Peyer's patch (tissue), 4 donors: ENCODE measurements at regions not wholly inside any gene's neighbourhood (a gene's known extent, or its start where the extent isn't known, plus 50 kb on each side); places are given as distances from the start of the nearest gene placed in this dataset.

Experiments
- DNase-seq, 3 donors: peaks; one replicate each; pipeline ENCODE4 v3.0.0-alpha.2; 2017 to 2019
- H3K27ac ChIP-seq, 4 donors: fragments of 200-600 bp; sonication (generic); one replicate each; pipeline ENCODE4 v1.5.1; 2016 to 2019
- H3K27me3 ChIP-seq, 2 donors: fragments of 200-600 bp; sonication (generic); one replicate each; pipeline ENCODE4 v1.5.1; 2019
- H3K36me3 ChIP-seq, 3 donors: fragments of 200-600 bp; sonication (generic); one replicate each; pipeline ENCODE4 v1.5.1; 2016 to 2019
- H3K4me1 ChIP-seq, 4 donors: fragments of 200-600 bp; sonication (generic); one replicate each; pipeline ENCODE4 v1.5.1; 2016 to 2019
- H3K4me3 ChIP-seq, 4 donors: fragments of 200-600 bp; sonication (generic); 1 replicate in 3 of 4; 2 replicates in 1 of 4; pipeline ENCODE4 v1.5.1; 2016 to 2019; ENCODE audit warnings: mild to moderate bottlenecking in 1 of 4
- H3K9me3 ChIP-seq, 4 donors: fragments of 200-600 bp; sonication (generic); one replicate each; pipeline ENCODE4 v1.5.1; 2016 to 2019; ENCODE audit warnings: mild to moderate bottlenecking in 1 of 4
- POLR2A ChIP-seq, 2 donors: fragments of 450-650 bp; IDR thresholded peaks; one replicate each; pipeline ENCODE4 v1.5.1; 2017; ENCODE audit warnings: antibody characterized with exemption in 2 of 2, mild to moderate bottlenecking in 2 of 2, moderate library complexity in 2 of 2
- TF ChIP-seq, protein P1 (sequence below), 6 experiments: fragments of 450-650 bp in 4 of 6; fragments of 200-600 bp in 2 of 6; sonication (generic) in 1 of 6; IDR thresholded peaks; one replicate each; pipeline ENCODE4 v1.5.1; 2017 to 2019; ENCODE audit warnings: antibody characterized with exemption in 6 of 6, mild to moderate bottlenecking in 3 of 6, moderate library complexity in 1 of 6

DNA sequence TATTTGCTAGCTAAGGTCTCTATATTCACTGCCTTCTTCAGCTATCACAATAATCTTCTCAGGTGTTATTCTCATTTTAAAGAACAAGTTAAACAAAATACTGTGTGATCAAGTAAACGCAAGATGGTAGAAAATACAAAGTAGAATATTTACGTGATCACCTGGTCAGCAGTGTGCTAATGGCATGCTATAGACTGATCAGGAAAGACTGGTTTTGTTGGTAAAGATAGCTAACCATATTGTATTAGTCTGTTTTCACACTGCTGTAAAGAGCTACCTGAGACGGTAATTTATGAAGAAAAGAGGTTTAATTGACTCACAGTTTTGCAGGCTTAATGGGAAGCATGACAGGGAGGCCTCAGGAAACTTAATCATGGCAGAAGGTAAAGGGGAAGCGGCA is 50.4 kb downstream of the ZBTB38 start:
- Histone ChIP-seq H3K4me3 (no peak overlapping the region), H3K4me1 (peaks cover 0 to 12% (median 0%) of the 10 kb centered on the region in 4 donors), H3K9me3 (no peaks in the 10 kb centered on the region), H3K27me3 (no peaks in the 10 kb centered on the region), H3K36me3 (peaks cover 0 to 56% (median 3%) of the 10 kb centered on the region in 3 donors), H3K27ac (no peak overlapping the region)
- DNase-seq = no peak
- no peak for TF ChIP-seq POLR2A (IDR thresholded peaks at IDR 0.05)
- TF ChIP-seq, protein P1, sequence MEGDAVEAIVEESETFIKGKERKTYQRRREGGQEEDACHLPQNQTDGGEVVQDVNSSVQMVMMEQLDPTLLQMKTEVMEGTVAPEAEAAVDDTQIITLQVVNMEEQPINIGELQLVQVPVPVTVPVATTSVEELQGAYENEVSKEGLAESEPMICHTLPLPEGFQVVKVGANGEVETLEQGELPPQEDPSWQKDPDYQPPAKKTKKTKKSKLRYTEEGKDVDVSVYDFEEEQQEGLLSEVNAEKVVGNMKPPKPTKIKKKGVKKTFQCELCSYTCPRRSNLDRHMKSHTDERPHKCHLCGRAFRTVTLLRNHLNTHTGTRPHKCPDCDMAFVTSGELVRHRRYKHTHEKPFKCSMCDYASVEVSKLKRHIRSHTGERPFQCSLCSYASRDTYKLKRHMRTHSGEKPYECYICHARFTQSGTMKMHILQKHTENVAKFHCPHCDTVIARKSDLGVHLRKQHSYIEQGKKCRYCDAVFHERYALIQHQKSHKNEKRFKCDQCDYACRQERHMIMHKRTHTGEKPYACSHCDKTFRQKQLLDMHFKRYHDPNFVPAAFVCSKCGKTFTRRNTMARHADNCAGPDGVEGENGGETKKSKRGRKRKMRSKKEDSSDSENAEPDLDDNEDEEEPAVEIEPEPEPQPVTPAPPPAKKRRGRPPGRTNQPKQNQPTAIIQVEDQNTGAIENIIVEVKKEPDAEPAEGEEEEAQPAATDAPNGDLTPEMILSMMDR (IDR thresholded peaks at IDR 0.05) = no peak

- no peaks in the 10 kb centered on the region for H3K9me3 ChIP-seq
- peaks cover 0 to 8% (median 0%) of the 10 kb centered on the region in 4 donors for H3K4me1 ChIP-seq
- no peak overlapping the region for H3K4me3 ChIP-seq
- no peak for DNase-seq
- H3K36me3 ChIP-seq = peaks cover 0 to 44% (median 3%) of the 10 kb centered on the region in 3 donors
- no peak for TF ChIP-seq POLR2A (IDR thresholded peaks at IDR 0.05)
- TF ChIP-seq, protein P1 (IDR thresholded peaks at IDR 0.05) = no peak
- H3K27ac ChIP-seq = no peak overlapping the region
- H3K27me3 ChIP-seq = no peaks in the 10 kb centered on the region
These were observed 51.6 kb downstream of the ZBTB38 start for GRCh38 chr3:141419946-141420345.

- no peak for TF ChIP-seq POLR2A (IDR thresholded peaks at IDR 0.05)
- TF ChIP-seq, protein P1 (IDR thresholded peaks at IDR 0.05) = no peak
- Histone ChIP-seq H3K27ac (no peak overlapping the region), H3K9me3 (no peaks in the 10 kb centered on the region), H3K4me3 (no peak overlapping the region), H3K27me3 (no peaks in the 10 kb centered on the region), H3K4me1 (peaks cover 0 to 13% (median 0%) of the 10 kb centered on the region in 4 donors), H3K36me3 (peaks cover 0 to 32% (median 0%) of the 10 kb centered on the region in 3 donors)
- DNase-seq = no peak
These were observed 52.9 kb downstream of the ZBTB38 start for GRCh38 chr3:141421186-141421585.

DNA sequence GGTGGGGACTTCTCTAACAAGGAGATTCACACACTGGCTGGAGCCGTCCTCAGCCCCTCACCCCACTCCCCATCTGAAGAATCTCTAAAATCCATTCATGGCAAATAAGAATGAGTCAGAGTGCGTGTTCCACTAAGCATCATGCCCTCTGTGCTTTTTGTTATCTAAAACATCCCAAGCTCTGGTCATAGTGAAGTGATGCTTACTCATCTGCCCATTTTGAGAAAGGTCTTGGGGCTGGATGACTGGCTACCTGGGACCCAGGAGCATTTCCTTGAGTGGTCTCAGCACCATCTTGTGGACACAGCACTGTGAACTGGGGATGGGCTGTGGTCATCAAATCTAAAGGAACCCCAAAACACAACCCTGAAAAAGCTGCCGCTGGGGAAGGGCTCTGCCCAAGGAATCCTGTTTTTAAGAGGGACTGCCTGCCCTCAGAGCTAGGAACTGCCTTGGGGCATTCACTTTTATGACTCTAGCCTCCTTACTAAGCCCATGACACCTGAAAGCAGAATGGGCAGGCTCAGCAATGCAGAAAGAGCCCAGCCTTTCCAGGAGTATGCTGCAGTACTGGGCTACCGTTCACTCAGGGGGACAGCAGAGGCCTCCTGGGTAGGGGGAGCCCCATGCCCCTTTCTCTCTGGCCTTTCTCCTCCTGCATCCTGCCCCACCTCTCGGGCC is 53.5 kb downstream of the ZBTB38 start:
- H3K27ac ChIP-seq = peak overlapping the region in 1 of 4 donors; percentile 21
- H3K4me3 ChIP-seq = no peak overlapping the region
- peaks cover 0 to 19% (median 0%) of the 10 kb centered on the region in 4 donors for H3K4me1 ChIP-seq
- TF ChIP-seq POLR2A (IDR thresholded peaks at IDR 0.05) = no peak
- TF ChIP-seq, protein P1 (IDR thresholded peaks at IDR 0.05) = no peak
- H3K27me3 ChIP-seq = no peaks in the 10 kb centered on the region
- H3K36me3 ChIP-seq = peaks cover 0 to 26% (median 0%) of the 10 kb centered on the region in 3 donors
- DNase-seq = no peak
- H3K9me3 ChIP-seq = no peaks in the 10 kb centered on the region

- H3K27ac ChIP-seq = no peak overlapping the region
- no peak for DNase-seq
These were observed 54.8 kb downstream of the ZBTB38 start for GRCh38 chr3:141422961-141423582.

More at GRCh38 chr3:141422961-141423582, 54.8 kb downstream of the ZBTB38 start:
- Histone ChIP-seq H3K4me3 (no peak overlapping the region), H3K36me3 (peaks cover 0 to 21% (median 0%) of the 10 kb centered on the region in 3 donors), H3K9me3 (no peaks in the 10 kb centered on the region), H3K27me3 (no peaks in the 10 kb centered on the region), H3K4me1 (peaks cover 0 to 29% (median 0%) of the 10 kb centered on the region in 4 donors)
- TF ChIP-seq, protein P1 (IDR thresholded peaks at IDR 0.05) = no peak
- TF ChIP-seq POLR2A (IDR thresholded peaks at IDR 0.05) = no peak
